ENCODE measurements at regions not wholly inside any gene's neighbourhood (a gene's known extent, or its start where the extent isn't known, plus 50 kb on each side); places are given as distances from the start of the nearest gene placed in this dataset.

DNA sequence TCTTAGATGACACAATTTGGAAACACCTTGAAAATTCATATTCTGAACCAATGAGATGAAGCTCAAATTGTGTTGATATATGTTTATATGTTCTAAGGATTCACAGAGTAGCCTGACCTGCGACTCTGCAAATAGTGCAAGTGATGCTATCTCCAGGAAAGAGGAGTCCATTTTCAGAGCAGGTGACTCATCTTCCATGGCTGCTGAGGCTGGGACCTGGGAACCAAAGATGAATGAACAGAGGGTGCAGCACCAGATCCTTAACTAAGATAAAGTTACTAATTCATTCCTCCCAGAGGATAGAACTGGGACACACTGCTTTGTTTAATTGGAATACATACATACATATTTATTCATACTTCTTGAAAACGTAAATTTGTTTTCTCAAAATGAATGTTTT is 240.6 kb upstream of the SEMA3C start:
- TF ChIP-seq POLR2A (IDR thresholded peaks at IDR 0.05; ENCODE audit: low read depth) (no peak), POLR2AphosphoS5 (IDR thresholded peaks at IDR 0.05) (no peak)
- TF ChIP-seq, protein P1, sequence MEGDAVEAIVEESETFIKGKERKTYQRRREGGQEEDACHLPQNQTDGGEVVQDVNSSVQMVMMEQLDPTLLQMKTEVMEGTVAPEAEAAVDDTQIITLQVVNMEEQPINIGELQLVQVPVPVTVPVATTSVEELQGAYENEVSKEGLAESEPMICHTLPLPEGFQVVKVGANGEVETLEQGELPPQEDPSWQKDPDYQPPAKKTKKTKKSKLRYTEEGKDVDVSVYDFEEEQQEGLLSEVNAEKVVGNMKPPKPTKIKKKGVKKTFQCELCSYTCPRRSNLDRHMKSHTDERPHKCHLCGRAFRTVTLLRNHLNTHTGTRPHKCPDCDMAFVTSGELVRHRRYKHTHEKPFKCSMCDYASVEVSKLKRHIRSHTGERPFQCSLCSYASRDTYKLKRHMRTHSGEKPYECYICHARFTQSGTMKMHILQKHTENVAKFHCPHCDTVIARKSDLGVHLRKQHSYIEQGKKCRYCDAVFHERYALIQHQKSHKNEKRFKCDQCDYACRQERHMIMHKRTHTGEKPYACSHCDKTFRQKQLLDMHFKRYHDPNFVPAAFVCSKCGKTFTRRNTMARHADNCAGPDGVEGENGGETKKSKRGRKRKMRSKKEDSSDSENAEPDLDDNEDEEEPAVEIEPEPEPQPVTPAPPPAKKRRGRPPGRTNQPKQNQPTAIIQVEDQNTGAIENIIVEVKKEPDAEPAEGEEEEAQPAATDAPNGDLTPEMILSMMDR (IDR thresholded peaks at IDR 0.05) = no peak

Measured in esophagus muscularis mucosa (tissue), 3 donors.